NT2/D1 (cell line): ENCODE measurements at regions not wholly inside any gene's neighbourhood (a gene's known extent, or its start where the extent isn't known, plus 50 kb on each side); places are given as distances from the start of the nearest gene placed in this dataset.
"Not testable (repeated sequence)": the region's sequence is repeated elsewhere in the genome, so short reads cannot be mapped to it uniquely, and the experiment has no call there.

Source experiments
- DNase-seq: peaks from one replicate; pipeline ENCODE4 v3.0.0-alpha.2; 2011; ENCODE audit warnings: low read depth, low spot score
- H3K27me3 ChIP-seq: 2 replicates; pipeline ENCODE4 v1.6.0; 2011; ENCODE audit warnings: mild to moderate bottlenecking; ENCODE audit not compliant: insufficient read length, insufficient read depth
- H3K36me3 ChIP-seq: 2 replicates; pipeline ENCODE4 v1.6.1; 2011; ENCODE audit warnings: mild to moderate bottlenecking, low read length, mixed read lengths; ENCODE audit not compliant: insufficient read depth, insufficient read length
- H3K4me1 ChIP-seq: 2 replicates; pipeline ENCODE4 v1.5.1; 2011; ENCODE audit not compliant: insufficient read depth, insufficient read length
- H3K4me3 ChIP-seq: 2 replicates; pipeline ENCODE4 v1.5.1; 2011; ENCODE audit warnings: low read depth; ENCODE audit not compliant: insufficient read length
- H3K9ac ChIP-seq: 2 replicates; pipeline ENCODE4 v1.6.0; 2011; ENCODE audit warnings: low read depth; ENCODE audit not compliant: insufficient read length
- H3K9me3 ChIP-seq: 2 replicates; pipeline ENCODE4 v1.5.1; 2011; ENCODE audit warnings: mild to moderate bottlenecking, low read length; ENCODE audit not compliant: insufficient read depth
- SUZ12 ChIP-seq: IDR thresholded peaks from 2 replicates; pipeline ENCODE4 v1.6.1; 2011; ENCODE audit not compliant: insufficient read length, insufficient read depth; ENCODE audit errors: extremely low read depth
- YY1 ChIP-seq: IDR thresholded peaks from 2 replicates; pipeline ENCODE4 v1.6.1; 2011; ENCODE audit not compliant: insufficient read length, insufficient read depth
- ZNF274 ChIP-seq: IDR thresholded peaks from 2 replicates; pipeline ENCODE4 v1.6.1; 2011; ENCODE audit warnings: mild to moderate bottlenecking, low read depth, low read length

DNA sequence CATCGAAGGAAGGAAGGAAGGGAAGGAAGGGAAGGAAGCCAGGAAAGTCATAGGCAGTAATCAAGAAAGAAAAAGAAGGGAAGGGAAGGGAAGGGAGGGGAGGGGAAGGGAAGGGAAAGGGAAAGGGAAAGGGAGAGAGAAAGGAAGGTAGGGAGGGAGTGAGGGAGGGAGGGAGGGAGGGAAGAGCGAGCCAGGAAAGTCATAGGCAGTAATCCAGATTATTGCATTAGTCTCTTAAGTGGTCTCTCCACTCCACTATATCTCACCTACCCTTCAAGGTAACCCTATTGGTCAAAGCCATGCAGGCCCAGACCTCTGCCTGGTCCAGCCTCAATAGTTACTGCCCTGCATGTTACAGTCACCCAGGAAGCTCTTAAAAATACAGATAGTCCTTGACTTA is 106.2 kb upstream of the RAP2B start:
- Histone ChIP-seq H3K9ac (no peak overlapping the region), H3K27me3 (no peaks in the 10 kb centered on the region), H3K9me3 (no peaks in the 10 kb centered on the region), H3K4me1 (no peaks in the 10 kb centered on the region), H3K4me3 (no peak overlapping the region), H3K36me3 (no peaks in the 10 kb centered on the region)
- TF ChIP-seq SUZ12 (no peak), YY1 (no peak), ZNF274 (no peak)
- DNase-seq = no peak

GRCh38 chr3:153058031-153058688 is 103.9 kb upstream of the RAP2B start:
- not testable (repeated sequence) for H3K9me3 ChIP-seq, H3K9ac ChIP-seq, DNase-seq, H3K4me1 ChIP-seq, H3K27me3 ChIP-seq, H3K36me3 ChIP-seq, H3K4me3 ChIP-seq

GRCh38 chr3:153060346-153060745 is 101.7 kb upstream of the RAP2B start:
- no peak for DNase-seq
- H3K4me3 ChIP-seq = no peak overlapping the region
- no peaks in the 10 kb centered on the region for H3K27me3 ChIP-seq
- H3K9ac ChIP-seq = no peak overlapping the region
- H3K36me3 ChIP-seq = no peaks in the 10 kb centered on the region
- TF ChIP-seq SUZ12 (no peak), ZNF274 (no peak), YY1 (no peak)
- H3K4me1 ChIP-seq = no peaks in the 10 kb centered on the region
- H3K9me3 ChIP-seq = no peaks in the 10 kb centered on the region

DNA sequence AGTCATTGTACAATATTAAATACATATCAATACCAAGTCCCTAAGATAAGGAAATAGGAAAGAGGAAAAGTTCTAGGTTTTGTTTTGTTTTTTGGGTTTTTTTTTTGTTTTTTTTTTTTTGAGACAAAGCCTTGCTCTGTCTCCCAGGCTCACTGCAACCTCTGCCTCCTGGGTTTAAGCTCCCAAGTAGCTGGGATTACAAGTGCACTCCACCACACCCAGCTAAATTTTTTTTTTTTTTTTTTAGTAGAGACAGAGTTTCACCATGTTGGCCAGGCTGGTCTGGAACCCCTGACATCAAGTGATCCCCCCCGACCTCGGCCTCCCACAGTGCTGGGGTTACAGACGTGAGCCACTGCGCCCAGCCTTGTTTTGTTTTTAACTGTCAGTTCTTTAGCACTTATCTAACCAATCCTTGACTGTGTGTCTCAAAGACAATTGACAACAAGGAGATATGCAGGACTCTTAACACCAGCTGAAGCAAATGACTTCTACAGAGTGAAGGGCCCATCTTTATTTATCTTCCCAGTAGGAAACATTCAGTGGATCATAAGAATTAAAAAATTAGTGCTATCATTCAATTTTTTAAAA is 100.0 kb upstream of the RAP2B start:
- H3K27me3 ChIP-seq = no peaks in the 10 kb centered on the region
- no peaks in the 10 kb centered on the region for H3K4me1 ChIP-seq
- no peak overlapping the region for H3K9ac ChIP-seq
- H3K36me3 ChIP-seq = no peaks in the 10 kb centered on the region
- H3K9me3 ChIP-seq = no peaks in the 10 kb centered on the region
- no peak for DNase-seq
- H3K4me3 ChIP-seq = no peak overlapping the region
- TF ChIP-seq YY1 = no peak
- no peak for TF ChIP-seq SUZ12
- TF ChIP-seq ZNF274 = no peak

- no peaks in the 10 kb centered on the region for H3K9me3 ChIP-seq
- no peak for DNase-seq
Observed at GRCh38 chr3:153063337-153063736, 98.7 kb upstream of the RAP2B start.

DNA sequence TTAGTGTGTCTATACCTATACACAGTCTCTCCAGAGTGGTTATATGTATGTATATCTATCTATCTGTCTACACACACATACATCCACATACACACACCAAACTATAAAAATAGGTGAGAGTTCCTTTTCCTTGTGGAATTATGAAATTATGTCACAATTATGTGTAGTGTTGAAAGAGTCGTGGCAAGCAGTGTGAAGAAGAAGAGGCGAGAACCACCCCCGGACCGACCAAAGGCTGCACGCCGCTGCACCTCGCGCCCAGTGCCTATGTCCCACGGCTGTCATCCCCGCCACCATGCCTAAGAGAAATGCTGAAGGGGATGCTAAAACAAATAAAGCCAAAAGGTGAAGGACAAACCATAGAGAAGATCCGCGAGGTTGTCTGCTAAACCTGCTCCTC is 95.0 kb upstream of the RAP2B start:
- Histone ChIP-seq H3K4me1 (no peaks in the 10 kb centered on the region), H3K4me3 (no peak overlapping the region), H3K9me3 (no peaks in the 10 kb centered on the region), H3K27me3 (no peaks in the 10 kb centered on the region), H3K9ac (no peak overlapping the region), H3K36me3 (no peaks in the 10 kb centered on the region)
- no peak for TF ChIP-seq ZNF274
- no peak for TF ChIP-seq YY1
- TF ChIP-seq SUZ12 = no peak
- no peak for DNase-seq

More at GRCh38 chr3:153063337-153063736, 98.7 kb upstream of the RAP2B start:
- Histone ChIP-seq H3K4me3 (no peak overlapping the region), H3K36me3 (no peaks in the 10 kb centered on the region), H3K4me1 (no peaks in the 10 kb centered on the region), H3K27me3 (no peaks in the 10 kb centered on the region), H3K9ac (no peak overlapping the region)
- no peak for TF ChIP-seq SUZ12
- TF ChIP-seq YY1 = no peak
- TF ChIP-seq ZNF274 = no peak

DNA sequence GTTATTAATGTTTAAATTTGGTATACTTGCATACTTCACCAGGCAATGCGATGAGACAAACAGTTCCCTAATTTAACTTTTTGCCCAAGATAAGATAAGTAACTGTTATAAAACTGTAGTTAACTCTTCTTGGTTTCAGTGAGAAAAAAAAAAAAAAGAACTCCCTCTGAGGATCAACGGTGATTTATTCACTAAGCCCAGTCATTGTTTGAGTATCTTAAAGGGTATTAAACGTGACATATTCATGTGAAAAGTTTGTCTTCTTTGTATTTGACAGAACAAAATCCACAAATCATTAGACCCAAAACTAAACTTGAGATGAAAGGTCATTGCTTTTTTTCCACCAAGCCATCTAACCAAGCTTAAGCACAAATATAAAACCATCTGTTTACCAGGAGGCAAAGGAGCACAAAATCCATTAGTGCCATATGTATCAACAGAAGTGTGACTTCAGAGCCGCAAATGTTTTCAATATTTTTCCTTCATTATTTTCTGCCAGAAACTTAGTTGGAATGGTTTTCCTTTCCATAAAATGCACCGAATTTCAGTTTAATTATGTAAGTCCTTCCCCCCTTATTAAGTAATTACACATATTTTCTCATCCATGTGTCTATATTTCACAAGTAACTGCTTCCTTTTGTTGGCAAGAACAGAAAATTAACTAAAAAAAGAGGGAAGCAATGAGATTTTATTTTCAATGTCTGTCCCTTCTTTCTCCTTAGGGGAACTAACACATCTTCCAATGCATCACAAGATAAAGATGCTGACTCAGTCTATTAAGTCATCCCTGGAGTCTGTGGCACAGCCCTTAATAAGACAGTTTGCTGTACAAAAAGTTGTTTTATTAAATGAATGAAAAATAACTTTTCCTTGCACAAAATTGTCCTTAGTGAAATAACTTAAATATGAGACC is 92.2 kb upstream of the RAP2B start:
- H3K4me1 ChIP-seq = no peaks in the 10 kb centered on the region
- TF ChIP-seq ZNF274 (no peak), SUZ12 (no peak), YY1 (no peak)
- H3K9ac ChIP-seq = no peak overlapping the region
- no peak for DNase-seq
- H3K9me3 ChIP-seq = no peaks in the 10 kb centered on the region
- H3K4me3 ChIP-seq = no peak overlapping the region
- H3K36me3 ChIP-seq = no peaks in the 10 kb centered on the region
- H3K27me3 ChIP-seq = no peaks in the 10 kb centered on the region

GRCh38 chr3:153070511-153070868 is 91.5 kb upstream of the RAP2B start:
- no peaks in the 10 kb centered on the region for H3K27me3 ChIP-seq
- H3K4me3 ChIP-seq = no peak overlapping the region
- no peaks in the 10 kb centered on the region for H3K9me3 ChIP-seq
- H3K9ac ChIP-seq = no peak overlapping the region
- TF ChIP-seq ZNF274 (no peak), YY1 (no peak), SUZ12 (no peak)
- no peaks in the 10 kb centered on the region for H3K36me3 ChIP-seq
- no peak for DNase-seq
- H3K4me1 ChIP-seq = no peaks in the 10 kb centered on the region
